GM19395 (cell line): ENCODE measurements at regions not wholly inside any gene's neighbourhood (a gene's known extent, or its start where the extent isn't known, plus 50 kb on each side); places are given as distances from the start of the nearest gene placed in this dataset.

ENCODE experiments used
- ATAC-seq: cut with Tn5 transposase; IDR thresholded peaks from one replicate; pipeline ENCODE4 v1.9.1; 2021; ENCODE audit warnings: mild to moderate bottlenecking, moderate library complexity; ENCODE audit not compliant: unreplicated experiment

DNA sequence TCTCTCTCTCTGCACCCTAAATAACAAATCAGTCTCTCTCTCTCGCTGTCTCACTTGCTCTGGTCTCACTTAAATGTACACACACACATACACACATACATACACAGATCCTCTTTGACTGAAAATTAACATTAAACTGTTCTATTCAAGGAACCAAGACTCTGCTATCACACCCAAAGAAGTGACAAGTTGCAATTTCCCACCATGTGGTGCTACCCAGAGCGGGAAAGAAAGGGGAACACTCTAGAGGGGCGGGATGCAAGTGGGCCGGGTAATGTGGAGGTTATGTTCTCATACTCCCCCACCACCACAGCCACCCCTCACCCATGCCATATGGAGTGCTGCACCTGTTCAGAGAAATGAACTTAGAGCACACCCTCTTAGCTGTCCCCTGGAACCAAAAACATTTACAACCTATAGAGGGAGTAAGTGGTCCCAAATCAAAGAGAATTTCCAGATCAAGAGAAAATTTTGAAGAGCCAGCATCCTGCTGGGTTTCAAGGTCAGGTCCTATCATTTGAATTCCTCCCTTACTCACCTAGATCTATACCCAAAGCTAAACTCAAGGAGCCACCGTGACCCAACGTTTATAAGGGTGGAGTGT lies 319.4 kb downstream of the BRINP2 start:
- ATAC-seq, result no peak

DNA sequence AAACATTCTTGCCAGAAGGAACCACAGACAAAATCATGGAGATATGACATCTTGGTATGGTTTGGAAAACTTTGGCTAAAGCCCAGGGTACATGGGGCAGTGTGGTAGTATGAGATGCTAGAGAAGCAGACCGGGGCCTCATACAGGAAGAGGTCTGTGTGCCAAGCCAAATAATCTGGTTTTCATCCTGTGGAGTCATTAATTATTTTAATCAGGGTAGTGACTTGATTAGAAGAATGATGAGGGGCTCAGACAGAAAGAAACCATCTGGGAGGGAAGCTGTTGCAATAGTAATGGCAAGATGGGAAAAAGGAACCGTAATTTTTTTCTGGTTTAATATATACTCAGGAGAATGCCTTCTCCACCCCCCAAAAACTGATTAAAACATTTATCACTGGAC lies 318.0 kb downstream of the BRINP2 start:
- ATAC-seq, result no peak

GRCh38 chr1:177487481-177487880 lies 316.7 kb downstream of the BRINP2 start:
- no peak for ATAC-seq

GRCh38 chr1:177480741-177481305 lies 310.1 kb downstream of the BRINP2 start:
- no peak for ATAC-seq

- ATAC-seq, result no peak
Observed at GRCh38 chr1:177479600-177479999, 308.8 kb downstream of the BRINP2 start.

- no peak for ATAC-seq
Observed at GRCh38 chr1:177476676-177477075, 305.9 kb downstream of the BRINP2 start.

- ATAC-seq, result no peak
Observed at GRCh38 chr1:177472567-177472966, 301.8 kb downstream of the BRINP2 start.

- no peak for ATAC-seq
Observed at GRCh38 chr1:177471244-177471643, 300.5 kb downstream of the BRINP2 start.

DNA sequence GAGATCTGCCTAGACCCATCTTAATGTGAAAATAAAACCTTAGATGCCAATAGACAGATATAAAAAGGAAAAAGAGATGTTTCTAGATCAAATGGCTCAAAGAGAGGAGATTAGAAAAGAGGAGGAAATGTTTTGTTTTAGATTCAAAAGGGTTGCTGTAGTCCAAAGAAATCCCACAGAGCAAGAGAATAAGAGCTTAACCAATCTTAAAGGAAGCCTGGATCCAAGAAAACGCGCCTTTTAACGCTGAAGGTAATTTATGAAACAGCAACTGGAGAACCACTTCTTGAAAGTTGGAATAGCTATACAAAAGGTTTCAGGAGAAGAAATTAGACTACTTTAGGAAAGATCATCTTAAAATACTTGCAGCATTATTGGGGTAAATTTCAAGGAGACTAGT lies 298.8 kb downstream of the BRINP2 start:
- no peak for ATAC-seq

- ATAC-seq, result no peak
Observed at GRCh38 chr1:177466286-177466685, 295.5 kb downstream of the BRINP2 start.

- ATAC-seq, result no peak
Observed at GRCh38 chr1:177464686-177465085, 293.9 kb downstream of the BRINP2 start.

- ATAC-seq, result no peak
Observed at GRCh38 chr1:177451191-177451590, 280.4 kb downstream of the BRINP2 start.

GRCh38 chr1:177448652-177449357 lies 278.0 kb downstream of the BRINP2 start:
- ATAC-seq, result no peak

GRCh38 chr1:177448036-177448615 lies 277.4 kb downstream of the BRINP2 start:
- ATAC-seq, result no peak

DNA sequence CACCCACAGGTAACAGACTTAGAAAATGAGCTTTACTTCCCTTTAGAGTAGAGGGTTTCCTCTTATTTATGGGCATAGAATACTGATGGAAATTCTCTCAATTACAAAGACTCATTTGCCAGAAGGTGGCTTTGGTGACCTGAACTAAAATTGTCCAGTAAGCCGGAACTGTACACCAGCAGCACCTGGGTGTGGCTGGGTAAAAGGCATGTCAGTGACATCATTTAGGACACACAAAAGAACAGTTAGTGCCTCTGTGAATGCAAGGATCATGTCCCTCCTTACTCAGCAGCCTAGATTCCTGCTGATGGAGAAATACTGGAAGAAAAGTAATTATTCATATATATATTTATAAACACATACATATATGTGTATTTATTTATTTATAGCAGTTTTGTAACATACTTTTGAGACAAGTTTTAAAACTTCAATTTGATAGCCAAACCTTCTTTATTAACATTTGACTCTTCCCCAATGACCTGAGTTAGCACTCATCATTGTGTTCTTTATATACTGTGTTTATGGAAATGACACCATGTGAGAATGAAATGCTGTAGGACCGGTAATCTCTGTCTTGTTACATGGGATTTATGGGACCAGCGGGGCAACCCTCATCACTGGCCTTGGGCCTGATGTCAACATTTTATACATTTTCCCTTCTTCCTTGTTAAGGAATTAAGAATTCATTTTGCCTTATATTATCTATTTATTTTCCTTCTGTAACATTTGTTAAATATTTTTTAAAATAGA lies 274.4 kb downstream of the BRINP2 start:
- no peak for ATAC-seq

DNA sequence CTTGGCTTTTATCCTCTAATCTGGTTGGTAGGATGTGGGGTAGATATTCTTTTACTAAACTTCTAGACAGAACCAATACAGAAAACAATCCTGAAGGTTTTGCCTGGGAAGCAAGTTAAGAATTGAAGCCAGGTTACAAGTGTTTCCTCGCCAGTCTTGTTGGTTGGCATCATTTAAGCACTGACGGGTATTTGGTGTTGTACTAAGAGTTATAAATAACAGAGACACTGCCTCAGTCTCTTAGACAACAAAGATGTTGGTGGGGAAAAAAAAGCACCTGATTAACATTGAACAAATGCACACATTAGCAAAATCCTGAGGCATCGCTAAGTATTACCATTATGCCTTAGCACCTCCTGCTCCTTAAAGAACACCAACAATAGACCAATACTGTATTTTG lies 272.2 kb downstream of the BRINP2 start:
- no peak for ATAC-seq

GRCh38 chr1:177442584-177442983 lies 271.8 kb downstream of the BRINP2 start:
- ATAC-seq, result no peak

GRCh38 chr1:177441281-177441680 lies 270.5 kb downstream of the BRINP2 start:
- no peak for ATAC-seq

GRCh38 chr1:177440821-177441220 lies 270.1 kb downstream of the BRINP2 start:
- no peak for ATAC-seq

- no peak for ATAC-seq
Observed at GRCh38 chr1:177439301-177439700, 268.5 kb downstream of the BRINP2 start.

DNA sequence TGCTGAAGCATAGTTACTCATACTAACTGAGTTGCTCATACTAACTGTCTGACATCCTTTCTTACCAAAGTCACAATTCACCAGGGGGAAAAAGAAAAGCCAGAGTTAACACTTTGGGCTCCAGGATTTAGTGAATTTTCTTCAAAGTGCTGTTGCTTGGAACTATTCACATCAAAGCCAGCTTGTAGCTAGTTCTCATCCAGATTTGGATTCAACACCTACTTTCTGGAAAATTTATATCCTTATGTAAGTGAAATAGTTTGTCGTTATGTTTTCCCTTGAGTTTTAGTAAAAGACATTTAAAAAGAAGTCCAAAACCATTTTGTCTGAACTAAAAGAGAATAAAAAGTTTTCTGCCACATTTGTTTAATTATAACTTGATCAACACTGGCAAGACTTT lies 264.6 kb downstream of the BRINP2 start:
- ATAC-seq, result no peak
